ENCODE measurements at regions not wholly inside any gene's neighbourhood (a gene's known extent, or its start where the extent isn't known, plus 50 kb on each side); places are given as distances from the start of the nearest gene placed in this dataset.

DNA sequence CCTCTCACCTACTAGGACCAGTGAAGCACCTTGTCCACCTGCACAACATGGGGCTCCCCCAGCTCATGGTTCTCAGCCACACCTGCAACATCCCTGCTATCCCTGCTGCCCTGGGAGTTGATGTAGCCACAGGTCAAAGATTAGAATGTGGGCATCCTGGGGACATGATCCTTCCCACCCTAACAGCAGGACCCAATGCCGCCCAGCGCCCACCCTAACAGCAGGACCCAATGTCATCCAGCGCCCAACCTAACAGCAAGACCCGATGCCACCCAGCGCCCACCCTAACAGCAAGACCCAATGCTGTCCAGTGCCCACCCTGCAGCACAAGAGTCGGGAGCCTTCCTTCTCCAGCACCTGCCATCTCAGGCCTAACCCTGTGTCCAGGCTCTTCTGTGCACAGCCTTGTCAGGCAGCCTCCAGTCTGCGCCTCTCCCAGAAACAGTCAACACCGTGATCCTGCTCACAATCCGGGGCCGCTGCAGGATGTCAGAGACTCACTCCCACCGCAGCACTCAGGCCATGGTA lies 237.3 kb upstream of the SALL3 start:
- no peak overlapping the region for H3K4me3 ChIP-seq (ENCODE audit: low read depth in 1 of 2, low read length in 2 of 2)
- no peaks in the 10 kb centered on the region for H3K4me1 ChIP-seq (ENCODE audit: control insufficient read depth in 1 of 2, insufficient read depth in 2 of 2, low read length in 2 of 2)
- no peaks in the 10 kb centered on the region for H3K27me3 ChIP-seq (ENCODE audit: low read depth, low read length)
- H3K9me3 ChIP-seq (ENCODE audit: control insufficient read depth in 1 of 2, low read length in 2 of 2) = no peaks in the 10 kb centered on the region
- no peaks in the 10 kb centered on the region for H3K36me3 ChIP-seq (ENCODE audit: control insufficient read depth in 1 of 2, insufficient read depth in 2 of 2, low read length in 2 of 2)
- H3K27ac ChIP-seq (ENCODE audit: low read length) = no peak overlapping the region

DNA sequence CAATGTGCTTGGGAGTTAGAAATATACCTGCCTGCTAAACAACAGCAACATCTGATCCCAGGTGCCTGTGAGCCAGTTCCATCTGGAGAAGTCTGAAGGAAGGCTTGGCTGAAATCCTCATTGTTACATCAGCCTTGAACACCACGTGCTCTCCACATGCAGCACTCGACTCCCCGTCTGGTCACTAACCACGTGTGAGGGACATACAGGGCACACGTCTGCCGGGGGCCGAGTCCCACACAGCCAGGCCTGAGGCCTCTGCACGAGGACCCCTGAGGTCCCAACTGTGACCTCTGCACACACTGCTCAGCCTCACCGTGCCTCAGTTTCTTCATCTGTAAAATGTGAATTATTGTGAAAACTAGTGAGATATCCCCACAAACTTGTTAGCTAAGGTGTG lies 236.5 kb upstream of the SALL3 start:
- no peaks in the 10 kb centered on the region for H3K4me1 ChIP-seq (ENCODE audit: control insufficient read depth in 1 of 2, insufficient read depth in 2 of 2, low read length in 2 of 2)
- no peak overlapping the region for H3K27ac ChIP-seq (ENCODE audit: low read length)
- H3K9me3 ChIP-seq (ENCODE audit: control insufficient read depth in 1 of 2, low read length in 2 of 2) = no peaks in the 10 kb centered on the region
- H3K36me3 ChIP-seq (ENCODE audit: control insufficient read depth in 1 of 2, insufficient read depth in 2 of 2, low read length in 2 of 2) = no peaks in the 10 kb centered on the region
- H3K27me3 ChIP-seq (ENCODE audit: low read depth, low read length) = no peaks in the 10 kb centered on the region
- no peak overlapping the region for H3K4me3 ChIP-seq (ENCODE audit: low read depth in 1 of 2, low read length in 2 of 2)

DNA sequence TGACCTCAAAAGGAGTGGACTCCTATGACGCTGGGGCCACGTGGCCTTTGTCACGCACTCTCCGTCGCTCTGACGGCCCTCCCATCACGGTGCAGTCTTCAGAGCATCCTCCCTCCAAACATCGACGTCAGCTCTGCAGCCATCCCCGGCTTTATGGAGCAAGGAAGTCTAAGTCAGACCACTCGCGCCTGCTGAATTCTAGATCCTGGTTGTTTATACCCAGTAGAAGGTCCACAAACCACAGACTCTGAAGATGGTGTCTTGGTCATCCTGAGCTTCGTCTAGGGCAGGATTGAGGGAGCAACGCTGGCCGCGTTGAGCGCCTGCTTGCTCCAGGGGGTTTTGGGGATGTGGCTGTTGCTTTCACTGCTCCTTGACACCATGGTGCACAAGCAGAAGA lies 228.0 kb upstream of the SALL3 start:
- H3K9me3 ChIP-seq (ENCODE audit: control insufficient read depth in 1 of 2, low read length in 2 of 2) = peaks cover 0 to 3% of the 10 kb centered on the region in 2 donors
- no peaks in the 10 kb centered on the region for H3K27me3 ChIP-seq (ENCODE audit: low read depth, low read length)
- H3K36me3 ChIP-seq (ENCODE audit: control insufficient read depth in 1 of 2, insufficient read depth in 2 of 2, low read length in 2 of 2) = no peaks in the 10 kb centered on the region
- H3K4me1 ChIP-seq (ENCODE audit: control insufficient read depth in 1 of 2, insufficient read depth in 2 of 2, low read length in 2 of 2) = no peaks in the 10 kb centered on the region
- H3K27ac ChIP-seq (ENCODE audit: low read length) = no peak overlapping the region
- no peak overlapping the region for H3K4me3 ChIP-seq (ENCODE audit: low read depth in 1 of 2, low read length in 2 of 2)

DNA sequence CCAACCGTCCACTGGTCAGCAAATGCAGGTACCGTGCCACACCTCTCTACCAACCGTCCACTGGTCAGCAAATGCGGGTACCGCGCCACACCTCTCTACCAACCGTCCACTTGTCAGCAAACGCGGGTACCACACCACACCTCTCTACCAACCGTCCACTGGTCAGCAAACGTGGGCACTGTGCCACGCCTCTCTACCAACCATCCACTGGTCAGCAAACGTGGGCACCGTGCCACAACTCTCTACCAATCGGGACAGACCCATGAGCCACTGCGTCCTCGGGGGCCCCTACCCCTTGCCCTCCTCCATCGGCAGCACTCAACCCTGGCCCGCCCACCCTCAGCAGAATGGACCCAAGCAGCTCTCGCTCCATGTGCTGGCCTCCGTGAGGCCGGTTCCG lies 226.4 kb upstream of the SALL3 start:
- no peaks in the 10 kb centered on the region for H3K4me1 ChIP-seq (ENCODE audit: control insufficient read depth in 1 of 2, insufficient read depth in 2 of 2, low read length in 2 of 2)
- no peaks in the 10 kb centered on the region for H3K36me3 ChIP-seq (ENCODE audit: control insufficient read depth in 1 of 2, insufficient read depth in 2 of 2, low read length in 2 of 2)
- no peak overlapping the region for H3K4me3 ChIP-seq (ENCODE audit: low read depth in 1 of 2, low read length in 2 of 2)
- H3K27me3 ChIP-seq (ENCODE audit: low read depth, low read length) = no peaks in the 10 kb centered on the region
- H3K27ac ChIP-seq (ENCODE audit: low read length) = no peak overlapping the region
- H3K9me3 ChIP-seq (ENCODE audit: control insufficient read depth in 1 of 2, low read length in 2 of 2) = peaks cover 0 to 3% of the 10 kb centered on the region in 2 donors

DNA sequence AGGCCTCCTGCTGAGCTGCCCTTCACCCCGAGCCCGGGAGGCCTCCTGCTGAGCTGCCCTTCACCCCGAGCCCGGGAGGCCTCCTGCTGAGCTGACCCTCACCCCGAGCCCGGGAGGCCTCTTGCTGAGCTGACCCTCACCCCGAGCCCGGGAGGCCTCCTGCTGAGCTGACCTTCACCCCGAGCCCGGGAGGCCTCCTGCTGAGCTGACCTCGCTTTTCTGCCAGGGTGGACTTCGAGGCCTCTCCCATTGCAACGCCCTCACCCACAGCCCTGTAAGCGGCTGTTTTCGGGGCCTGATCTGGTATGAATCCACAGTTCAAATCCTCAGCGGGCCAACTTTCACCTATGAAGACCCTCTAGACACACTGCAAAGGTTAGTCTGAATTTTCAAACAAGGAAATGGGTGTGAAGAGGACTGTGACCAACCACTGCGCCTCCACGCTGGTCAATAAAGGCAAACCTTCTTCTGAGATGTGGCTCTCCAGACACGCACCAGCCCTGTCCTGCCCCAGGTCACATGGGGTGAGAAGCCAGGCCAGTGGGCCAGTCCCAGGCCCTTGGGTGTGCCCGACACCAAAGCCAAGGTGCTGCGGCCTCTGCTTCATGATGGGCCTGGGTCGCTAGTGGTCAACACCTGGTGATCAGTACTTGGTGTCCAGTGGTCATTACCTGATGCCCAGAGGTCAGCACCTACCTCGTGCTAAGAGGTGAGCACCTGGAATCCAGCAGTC lies 225.1 kb upstream of the SALL3 start:
- no peaks in the 10 kb centered on the region for H3K4me1 ChIP-seq (ENCODE audit: control insufficient read depth in 1 of 2, insufficient read depth in 2 of 2, low read length in 2 of 2)
- H3K4me3 ChIP-seq (ENCODE audit: low read depth in 1 of 2, low read length in 2 of 2) = no peak overlapping the region
- no peak overlapping the region for H3K27ac ChIP-seq (ENCODE audit: low read length)
- H3K27me3 ChIP-seq (ENCODE audit: low read depth, low read length) = no peaks in the 10 kb centered on the region
- peaks cover 0 to under 1% of the 10 kb centered on the region in 2 donors for H3K9me3 ChIP-seq (ENCODE audit: control insufficient read depth in 1 of 2, low read length in 2 of 2)
- H3K36me3 ChIP-seq (ENCODE audit: control insufficient read depth in 1 of 2, insufficient read depth in 2 of 2, low read length in 2 of 2) = no peaks in the 10 kb centered on the region

DNA sequence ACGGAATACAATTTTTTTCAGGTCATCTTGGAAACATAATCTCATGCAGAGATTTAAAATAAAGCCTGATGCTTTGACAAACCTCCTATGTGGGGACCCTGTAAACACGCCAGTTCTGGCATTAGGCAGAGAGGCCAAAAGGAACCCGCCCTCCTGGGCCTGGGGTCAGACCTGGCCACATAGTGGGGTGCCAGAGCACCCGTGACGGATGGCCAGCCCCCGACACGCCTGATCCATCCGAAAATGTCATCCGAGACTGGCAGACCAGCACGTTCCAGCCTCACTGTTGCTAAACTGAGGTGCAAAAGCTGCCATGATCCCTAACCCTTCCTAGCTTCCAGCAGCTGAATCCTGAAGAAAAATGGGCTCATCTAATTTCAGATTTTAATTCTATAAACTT lies 222.6 kb upstream of the SALL3 start:
- Histone ChIP-seq H3K36me3 (ENCODE audit: control insufficient read depth in 1 of 2, insufficient read depth in 2 of 2, low read length in 2 of 2) (no peaks in the 10 kb centered on the region), H3K4me3 (ENCODE audit: low read depth in 1 of 2, low read length in 2 of 2) (no peak overlapping the region), H3K4me1 (ENCODE audit: control insufficient read depth in 1 of 2, insufficient read depth in 2 of 2, low read length in 2 of 2) (no peaks in the 10 kb centered on the region), H3K27me3 (ENCODE audit: low read depth, low read length) (no peaks in the 10 kb centered on the region), H3K9me3 (ENCODE audit: control insufficient read depth in 1 of 2, low read length in 2 of 2) (no peaks in the 10 kb centered on the region), H3K27ac (ENCODE audit: low read length) (no peak overlapping the region)

DNA sequence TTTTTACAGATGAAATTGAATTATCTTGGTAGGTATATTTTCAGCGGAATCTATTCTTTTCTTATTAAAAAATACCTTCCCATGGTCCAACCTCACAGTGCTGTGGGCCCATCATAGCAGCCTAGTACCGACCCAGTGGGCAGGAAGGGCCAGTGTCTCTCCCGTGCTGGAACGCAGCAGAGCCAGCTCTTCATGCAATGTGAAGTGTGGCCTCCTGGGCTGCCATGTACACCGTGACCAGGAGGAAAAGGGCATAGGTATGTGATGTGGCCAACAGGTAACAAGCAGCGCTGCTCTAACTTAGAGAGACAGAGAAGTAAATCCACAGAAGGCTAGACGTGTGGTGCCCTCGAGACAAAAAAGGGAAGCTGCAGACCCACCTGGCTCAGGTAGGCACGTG lies 221.1 kb upstream of the SALL3 start:
- Histone ChIP-seq H3K9me3 (ENCODE audit: control insufficient read depth in 1 of 2, low read length in 2 of 2) (no peaks in the 10 kb centered on the region), H3K27me3 (ENCODE audit: low read depth, low read length) (no peaks in the 10 kb centered on the region), H3K4me1 (ENCODE audit: control insufficient read depth in 1 of 2, insufficient read depth in 2 of 2, low read length in 2 of 2) (no peaks in the 10 kb centered on the region), H3K27ac (ENCODE audit: low read length) (no peak overlapping the region), H3K4me3 (ENCODE audit: low read depth in 1 of 2, low read length in 2 of 2) (no peak overlapping the region), H3K36me3 (ENCODE audit: control insufficient read depth in 1 of 2, insufficient read depth in 2 of 2, low read length in 2 of 2) (no peaks in the 10 kb centered on the region)

DNA sequence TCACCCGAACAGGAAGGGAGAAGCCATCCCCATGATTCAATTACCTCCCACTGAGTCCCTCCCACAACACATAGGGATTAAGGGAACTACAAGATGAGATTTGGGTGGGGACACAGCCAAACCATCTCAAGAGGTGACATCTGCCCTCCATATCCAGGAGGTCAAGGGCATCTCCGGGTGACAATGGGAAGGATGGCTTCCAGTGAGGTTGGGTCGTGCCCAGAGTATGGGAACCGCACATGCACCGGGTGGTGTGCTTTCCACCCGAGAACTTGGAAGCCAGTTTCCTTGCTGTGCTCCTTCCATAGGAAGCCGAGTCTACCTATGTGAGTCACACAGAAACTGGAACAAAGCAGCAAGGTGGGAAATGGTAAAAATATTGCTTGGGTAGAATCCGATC lies 216.9 kb upstream of the SALL3 start:
- no peaks in the 10 kb centered on the region for H3K9me3 ChIP-seq (ENCODE audit: control insufficient read depth in 1 of 2, low read length in 2 of 2)
- no peaks in the 10 kb centered on the region for H3K36me3 ChIP-seq (ENCODE audit: control insufficient read depth in 1 of 2, insufficient read depth in 2 of 2, low read length in 2 of 2)
- H3K27ac ChIP-seq (ENCODE audit: low read length) = no peak overlapping the region
- no peaks in the 10 kb centered on the region for H3K27me3 ChIP-seq (ENCODE audit: low read depth, low read length)
- no peaks in the 10 kb centered on the region for H3K4me1 ChIP-seq (ENCODE audit: control insufficient read depth in 1 of 2, insufficient read depth in 2 of 2, low read length in 2 of 2)
- no peak overlapping the region for H3K4me3 ChIP-seq (ENCODE audit: low read depth in 1 of 2, low read length in 2 of 2)

DNA sequence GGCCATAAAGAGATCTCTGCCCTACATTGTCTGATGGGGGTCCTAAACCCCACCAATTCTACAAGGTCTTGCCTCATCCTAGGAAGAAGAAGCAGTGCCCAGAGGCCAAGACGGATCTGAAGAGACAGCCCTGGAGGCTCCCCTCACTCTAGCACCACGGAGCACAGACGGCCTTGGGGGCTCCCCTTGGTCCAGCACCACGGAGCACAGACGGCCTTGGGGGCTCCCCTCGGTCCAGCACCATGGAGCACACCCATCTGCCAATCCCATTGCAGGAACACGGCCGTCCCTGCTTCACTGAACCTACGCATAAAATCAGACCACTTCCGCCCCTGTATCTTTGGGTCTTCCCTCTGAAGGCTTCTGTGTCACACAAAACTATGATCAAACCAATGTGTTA lies 215.1 kb upstream of the SALL3 start:
- Histone ChIP-seq H3K4me1 (ENCODE audit: control insufficient read depth in 1 of 2, insufficient read depth in 2 of 2, low read length in 2 of 2) (no peaks in the 10 kb centered on the region), H3K4me3 (ENCODE audit: low read depth in 1 of 2, low read length in 2 of 2) (no peak overlapping the region), H3K27me3 (ENCODE audit: low read depth, low read length) (peaks cover 3% of the 10 kb centered on the region), H3K9me3 (ENCODE audit: control insufficient read depth in 1 of 2, low read length in 2 of 2) (no peaks in the 10 kb centered on the region), H3K27ac (ENCODE audit: low read length) (no peak overlapping the region), H3K36me3 (ENCODE audit: control insufficient read depth in 1 of 2, insufficient read depth in 2 of 2, low read length in 2 of 2) (no peaks in the 10 kb centered on the region)

DNA sequence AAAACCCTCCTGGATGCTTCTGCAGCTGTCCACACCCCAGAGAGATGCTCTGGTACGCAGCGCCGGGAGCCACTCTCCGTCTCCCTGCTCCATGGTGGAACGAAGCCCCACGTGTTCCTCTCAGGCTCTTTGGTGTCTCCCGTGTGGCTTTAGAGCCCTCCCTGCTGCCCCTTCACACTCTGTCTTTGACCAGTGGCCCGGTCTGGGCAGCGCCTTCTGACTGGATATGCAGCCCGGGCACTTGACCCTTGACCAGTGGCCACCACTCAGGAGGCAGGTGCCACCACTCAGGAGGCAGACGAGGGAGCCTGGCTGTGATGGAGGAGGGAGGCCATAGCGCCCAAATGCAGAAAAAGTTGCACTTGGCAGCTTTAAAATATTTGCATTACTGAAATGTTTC lies 214.5 kb upstream of the SALL3 start:
- Histone ChIP-seq H3K4me1 (ENCODE audit: control insufficient read depth in 1 of 2, insufficient read depth in 2 of 2, low read length in 2 of 2) (no peaks in the 10 kb centered on the region), H3K4me3 (ENCODE audit: low read depth in 1 of 2, low read length in 2 of 2) (no peak overlapping the region), H3K36me3 (ENCODE audit: control insufficient read depth in 1 of 2, insufficient read depth in 2 of 2, low read length in 2 of 2) (no peaks in the 10 kb centered on the region), H3K27me3 (ENCODE audit: low read depth, low read length) (peaks cover 3% of the 10 kb centered on the region), H3K9me3 (ENCODE audit: control insufficient read depth in 1 of 2, low read length in 2 of 2) (no peaks in the 10 kb centered on the region), H3K27ac (ENCODE audit: low read length) (no peak overlapping the region)

DNA sequence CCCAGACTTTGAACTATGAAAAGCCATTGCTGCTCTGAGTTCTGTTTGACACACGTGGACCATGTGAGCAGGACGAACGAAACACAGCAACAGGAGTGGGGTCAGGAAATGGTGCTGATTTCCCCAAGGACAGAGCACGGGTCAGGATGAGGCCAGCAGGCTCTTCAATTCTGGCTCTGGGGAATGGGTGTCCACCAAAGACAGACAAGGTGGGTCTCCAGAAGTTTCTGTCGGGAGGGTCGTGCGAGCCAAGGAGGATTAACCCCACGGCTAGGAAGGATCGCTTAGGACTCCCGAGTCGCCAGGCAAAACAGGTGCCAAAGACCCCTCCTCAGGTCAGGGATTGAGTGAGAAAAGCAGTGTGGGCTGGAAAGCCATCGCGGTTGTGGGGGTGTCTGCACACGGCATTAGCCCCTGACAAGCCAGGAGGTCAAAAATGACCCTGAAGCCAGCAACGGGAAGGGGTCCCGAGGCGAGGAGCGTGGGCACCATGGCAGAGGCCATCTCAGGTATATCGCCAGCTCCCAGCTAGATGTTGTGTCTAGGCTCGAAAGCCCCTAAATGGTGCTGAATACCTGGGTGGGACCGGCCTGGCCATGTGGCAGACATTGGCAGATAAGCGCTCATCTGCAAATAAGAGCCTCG lies 213.9 kb upstream of the SALL3 start:
- H3K4me3 ChIP-seq (ENCODE audit: low read depth in 1 of 2, low read length in 2 of 2) = no peak overlapping the region
- no peaks in the 10 kb centered on the region for H3K4me1 ChIP-seq (ENCODE audit: control insufficient read depth in 1 of 2, insufficient read depth in 2 of 2, low read length in 2 of 2)
- H3K36me3 ChIP-seq (ENCODE audit: control insufficient read depth in 1 of 2, insufficient read depth in 2 of 2, low read length in 2 of 2) = no peaks in the 10 kb centered on the region
- H3K27me3 ChIP-seq (ENCODE audit: low read depth, low read length) = peaks cover 3% of the 10 kb centered on the region
- no peak overlapping the region for H3K27ac ChIP-seq (ENCODE audit: low read length)
- H3K9me3 ChIP-seq (ENCODE audit: control insufficient read depth in 1 of 2, low read length in 2 of 2) = no peaks in the 10 kb centered on the region
